GM12878 (cell line): ENCODE measurements at regions not wholly inside any gene's neighbourhood (a gene's known extent, or its start where the extent isn't known, plus 50 kb on each side); places are given as distances from the start of the nearest gene placed in this dataset.
A peak's percentile ranks its signal among the peaks of the same experiment; 100 is the strongest.
"Not testable (repeated sequence)": the region's sequence is repeated elsewhere in the genome, so short reads cannot be mapped to it uniquely, and the experiment has no call there.

Source experiments
- ATAC-seq: fragments of 200-7000 bp; cut with Tn5 transposase; 3 replicates; pipeline ENCODE4 v1.9.1; 2020; ENCODE audit warnings: mild to moderate bottlenecking, moderate library complexity
- BruUV-seq: library from RNA; stranded (reverse); fragments of 400-500 nt; replicated peaks from 2 replicates; lab custom pipeline; 2021; lab: Mats Ljungman, UMichigan
- CTCF ChIA-PET: fragments of 300-600 bp; sonication (Branson Sonifier 250); formaldehyde crosslinking; extraction: SDS; loops from one replicate; lab custom pipeline; 2021; ENCODE audit warnings: inconsistent platforms; lab: Yijun Ruan, JAX
- POLR2A ChIA-PET: fragments of 350-600 bp; formaldehyde crosslinking; extraction: SDS; loops from one replicate; lab custom pipeline; 2021; ENCODE audit warnings: inconsistent platforms; lab: Charles Lee
- RAD21 ChIA-PET: fragments of 300-600 bp; sonication (Branson Sonifier 250); formaldehyde crosslinking; loops from one replicate; lab custom pipeline; 2023; ENCODE audit warnings: antibody characterized with exemption; ENCODE audit not compliant: unreplicated experiment; lab: Charles Lee
- SMC1A ChIA-PET: fragments of 300-600 bp; sonication (Branson Sonifier 250); formaldehyde crosslinking; loops from one replicate; lab custom pipeline; 2023; ENCODE audit not compliant: unreplicated experiment, uncharacterized antibody; lab: Charles Lee
- DNase-seq: peaks from one replicate; pipeline ENCODE4 v3.0.0-alpha.2; 2011; ENCODE audit warnings: low read depth, low spot score
- FAIRE-seq: peaks from 3 replicates; lab custom pipeline; 2011; peaks lifted over from hg19 to GRCh38; lab: Jason Lieb, UNC
- H2AFZ ChIP-seq: 2 replicates; pipeline ENCODE4 v1.6.0; 2011; ENCODE audit warnings: low read depth, low read length, control low read depth; ENCODE audit not compliant: control insufficient read depth
- H3K27ac ChIP-seq: 2 replicates; pipeline ENCODE4 v1.5.1; 2011; ENCODE audit warnings: control low read depth; ENCODE audit not compliant: control insufficient read depth, insufficient read depth
- H3K27me3 ChIP-seq, 2 experiments: replicated peaks in 1 of 2; 2 replicates each; pipeline versions ENCODE4 v1.6.0 to v1.6.1; 2011; ENCODE audit warnings: low read length in 1 of 2; ENCODE audit not compliant: control insufficient read depth in 2 of 2, insufficient read depth in 2 of 2
- H3K36me3 ChIP-seq, 2 experiments: 2 replicates each; pipeline ENCODE4 v1.5.1; 2011; ENCODE audit warnings: low read length in 1 of 2; ENCODE audit not compliant: control insufficient read depth in 2 of 2, insufficient read depth in 2 of 2
- H3K4me1 ChIP-seq: 2 replicates; pipeline ENCODE4 v1.6.1; 2011; ENCODE audit warnings: mild to moderate bottlenecking, low read length, moderate library complexity, mixed read lengths; ENCODE audit not compliant: control insufficient read depth, insufficient read depth
- H3K4me2 ChIP-seq: 2 replicates; pipeline ENCODE4 v1.6.0; 2011; ENCODE audit warnings: control low read depth; ENCODE audit not compliant: control insufficient read depth, insufficient read depth
- H3K4me3 ChIP-seq: fragments of 200-600 bp; sonication (generic); 2 replicates; pipeline ENCODE4 v1.5.1; 2016
- H3K79me2 ChIP-seq: 2 replicates; pipeline ENCODE4 v1.6.0; 2011; ENCODE audit warnings: low read length; ENCODE audit not compliant: control insufficient read depth, insufficient read depth
- H3K9ac ChIP-seq: 2 replicates; pipeline ENCODE4 v1.8.0; 2011; ENCODE audit warnings: low read length, control low read depth, mixed read lengths; ENCODE audit not compliant: control insufficient read depth, insufficient read depth
- H3K9me3 ChIP-seq: replicated peaks from 3 replicates; pipeline ENCODE4 v1.5.1; 2011; ENCODE audit warnings: mild to moderate bottlenecking, low read length; ENCODE audit not compliant: control insufficient read depth, insufficient read depth
- H4K20me1 ChIP-seq: 2 replicates; pipeline ENCODE4 v1.6.0; 2011; ENCODE audit not compliant: control insufficient read depth, insufficient read depth
- WGBS: methylation state at CpG from one replicate; pipeline ENCODE4 v1.1.6; 2016; ENCODE audit warnings: low lambda C conversion rate; ENCODE audit not compliant: insufficient replicate concordance, insufficient coverage; ENCODE audit errors: missing lambda C conversion rate; 5-methylcytosine and 5-hydroxymethylcytosine counted together
- in situ Hi-C: fragments of 300-500 bp; cut with MboI; formaldehyde crosslinking; loops from 9 replicates; pipeline ENCODE4 v1.14.3; 2018; ENCODE audit warnings: mixed read lengths
- intact Hi-C: fragments of 100-400 bp; cut with micrococcal nuclease; formaldehyde crosslinking; loops from one replicate; pipeline ENCODE4 v1.14.2; 2022; ENCODE audit not compliant: unreplicated experiment

- DNase-seq, SMC1A ChIA-PET, H2AFZ ChIP-seq, CTCF ChIA-PET, H3K27me3 ChIP-seq, H3K9ac ChIP-seq, H3K9me3 ChIP-seq, H3K27ac ChIP-seq, H3K4me2 ChIP-seq, H4K20me1 ChIP-seq, RAD21 ChIA-PET, BruUV-seq, in situ Hi-C loops, POLR2A ChIA-PET, intact Hi-C loops, H3K4me1 ChIP-seq, H3K36me3 ChIP-seq, H3K79me2 ChIP-seq, H3K4me3 ChIP-seq: not testable (repeated sequence)
- FAIRE-seq (peak; percentile 86), ATAC-seq (peak; percentile 89)
- WGBS: no CpG with 5 or more reads among the region's 1 CpG
Measured at GRCh38 chr1:143778178-143778577, 193.6 kb downstream of the FAM72C start.

GRCh38 chr1:143764831-143765230, 207.0 kb downstream of the FAM72C start:
- ATAC-seq, H3K9ac ChIP-seq, intact Hi-C loops, FAIRE-seq, H3K27ac ChIP-seq, H3K4me3 ChIP-seq, H4K20me1 ChIP-seq, POLR2A ChIA-PET, SMC1A ChIA-PET, BruUV-seq, H3K9me3 ChIP-seq, H3K4me2 ChIP-seq, RAD21 ChIA-PET, H3K79me2 ChIP-seq, H3K4me1 ChIP-seq, H3K27me3 ChIP-seq, DNase-seq, in situ Hi-C loops, H3K36me3 ChIP-seq, CTCF ChIA-PET, H2AFZ ChIP-seq: not testable (repeated sequence)
- 46% methylated on average over 2 of the region's 2 CpGs for WGBS

GRCh38 chr1:143760366-143760765, 211.4 kb downstream of the FAM72C start:
- WGBS: 17% methylated on average over 5 of the region's 7 CpGs
- CTCF ChIA-PET, intact Hi-C loops, H4K20me1 ChIP-seq, H3K9ac ChIP-seq, POLR2A ChIA-PET, SMC1A ChIA-PET, H3K4me2 ChIP-seq, H3K36me3 ChIP-seq, BruUV-seq, DNase-seq, H3K79me2 ChIP-seq, H3K9me3 ChIP-seq, H2AFZ ChIP-seq, in situ Hi-C loops, RAD21 ChIA-PET, H3K27ac ChIP-seq, H3K27me3 ChIP-seq, H3K4me3 ChIP-seq, H3K4me1 ChIP-seq, ATAC-seq, FAIRE-seq: not testable (repeated sequence)

- POLR2A ChIA-PET, H3K4me1 ChIP-seq, FAIRE-seq, H3K79me2 ChIP-seq, RAD21 ChIA-PET, intact Hi-C loops, H4K20me1 ChIP-seq, H3K4me3 ChIP-seq, SMC1A ChIA-PET, H3K27me3 ChIP-seq, BruUV-seq, H3K27ac ChIP-seq, CTCF ChIA-PET, DNase-seq, H3K9ac ChIP-seq, ATAC-seq, H3K36me3 ChIP-seq, in situ Hi-C loops, H3K9me3 ChIP-seq, H2AFZ ChIP-seq, H3K4me2 ChIP-seq: not testable (repeated sequence)
- 0% methylated on average over 3 of the region's 3 CpGs for WGBS
Measured at GRCh38 chr1:143755961-143756360, 215.8 kb downstream of the FAM72C start.
